ENCODE measurements at regions not wholly inside any gene's neighbourhood (a gene's known extent, or its start where the extent isn't known, plus 50 kb on each side); places are given as distances from the start of the nearest gene placed in this dataset.
"Not testable (repeated sequence)": the region's sequence is repeated elsewhere in the genome, so short reads cannot be mapped to it uniquely, and the experiment has no call there.

DNA sequence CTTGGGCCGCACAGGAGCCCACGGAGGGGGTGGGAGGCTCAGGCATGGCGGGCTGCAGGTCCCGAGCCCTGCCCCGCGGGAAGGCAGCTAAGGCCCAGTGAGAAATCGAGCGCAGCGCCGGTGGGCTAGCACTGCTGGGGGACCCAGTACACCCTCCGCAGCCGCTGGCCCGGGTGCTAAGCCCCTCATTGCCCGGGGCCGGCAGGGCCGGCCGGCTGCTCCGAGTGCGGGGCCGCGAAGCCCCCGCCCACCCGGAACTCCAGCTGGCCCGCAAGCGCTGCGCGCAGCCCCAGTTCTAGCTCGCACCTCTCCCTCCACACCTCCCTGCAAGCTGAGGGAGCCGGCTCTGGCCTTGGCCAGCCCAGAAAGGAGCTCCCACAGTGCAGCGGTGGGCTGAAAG lies 70.8 kb downstream of the DYRK2 start:
- TF ChIP-seq, protein P1, sequence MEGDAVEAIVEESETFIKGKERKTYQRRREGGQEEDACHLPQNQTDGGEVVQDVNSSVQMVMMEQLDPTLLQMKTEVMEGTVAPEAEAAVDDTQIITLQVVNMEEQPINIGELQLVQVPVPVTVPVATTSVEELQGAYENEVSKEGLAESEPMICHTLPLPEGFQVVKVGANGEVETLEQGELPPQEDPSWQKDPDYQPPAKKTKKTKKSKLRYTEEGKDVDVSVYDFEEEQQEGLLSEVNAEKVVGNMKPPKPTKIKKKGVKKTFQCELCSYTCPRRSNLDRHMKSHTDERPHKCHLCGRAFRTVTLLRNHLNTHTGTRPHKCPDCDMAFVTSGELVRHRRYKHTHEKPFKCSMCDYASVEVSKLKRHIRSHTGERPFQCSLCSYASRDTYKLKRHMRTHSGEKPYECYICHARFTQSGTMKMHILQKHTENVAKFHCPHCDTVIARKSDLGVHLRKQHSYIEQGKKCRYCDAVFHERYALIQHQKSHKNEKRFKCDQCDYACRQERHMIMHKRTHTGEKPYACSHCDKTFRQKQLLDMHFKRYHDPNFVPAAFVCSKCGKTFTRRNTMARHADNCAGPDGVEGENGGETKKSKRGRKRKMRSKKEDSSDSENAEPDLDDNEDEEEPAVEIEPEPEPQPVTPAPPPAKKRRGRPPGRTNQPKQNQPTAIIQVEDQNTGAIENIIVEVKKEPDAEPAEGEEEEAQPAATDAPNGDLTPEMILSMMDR (IDR thresholded peaks at IDR 0.05), result not testable (repeated sequence)
- TF ChIP-seq POLR2AphosphoS5 (IDR thresholded peaks at IDR 0.05; ENCODE audit: insufficient read depth in 1 of 2, low read depth in 1 of 2), result not testable (repeated sequence)
